NCI-H524 treated with DMSO at 0.1 percent for 48 hours (cell line): ENCODE measurements at regions not wholly inside any gene's neighbourhood (a gene's known extent, or its start where the extent isn't known, plus 50 kb on each side); places are given as distances from the start of the nearest gene placed in this dataset.

Source experiments
- DNase-seq: peaks from one replicate; lab custom pipeline; 2025; lab: John Stamatoyannopoulos, UW

- DNase-seq = no peak
These were observed 268.3 kb downstream of the GALR1 start for GRCh38 chr18:77517901-77518300.

- no peak for DNase-seq
These were observed 271.1 kb downstream of the GALR1 start for GRCh38 chr18:77520767-77521166.

- no peak for DNase-seq
These were observed 272.5 kb downstream of the GALR1 start for GRCh38 chr18:77522051-77522675.

- no peak for DNase-seq
These were observed 275.3 kb downstream of the GALR1 start for GRCh38 chr18:77524909-77525308.

GRCh38 chr18:77526962-77527361 lies 277.3 kb downstream of the GALR1 start:
- DNase-seq = no peak

- DNase-seq = no peak
These were observed 279.2 kb downstream of the GALR1 start for GRCh38 chr18:77528872-77529271.

GRCh38 chr18:77529492-77530176 lies 280.0 kb downstream of the GALR1 start:
- DNase-seq = no peak

GRCh38 chr18:77530732-77531131 lies 281.1 kb downstream of the GALR1 start:
- no peak for DNase-seq

GRCh38 chr18:77539860-77540259 lies 290.2 kb downstream of the GALR1 start:
- no peak for DNase-seq

- no peak for DNase-seq
These were observed 295.1 kb downstream of the GALR1 start for GRCh38 chr18:77544792-77545191.

GRCh38 chr18:77547757-77548156 lies 298.1 kb downstream of the GALR1 start:
- DNase-seq = no peak

GRCh38 chr18:77548790-77549420 lies 299.3 kb downstream of the GALR1 start:
- no peak for DNase-seq

- DNase-seq = no peak
These were observed 301.0 kb downstream of the GALR1 start for GRCh38 chr18:77550625-77551024.

GRCh38 chr18:77551055-77551454 lies 301.4 kb downstream of the GALR1 start:
- no peak for DNase-seq

GRCh38 chr18:77552945-77553344 lies 303.3 kb downstream of the GALR1 start:
- no peak for DNase-seq

GRCh38 chr18:77554061-77554460 lies 304.4 kb downstream of the GALR1 start:
- DNase-seq = no peak

GRCh38 chr18:77557046-77557587 lies 307.5 kb downstream of the GALR1 start:
- no peak for DNase-seq

GRCh38 chr18:77559274-77559910 lies 309.7 kb downstream of the GALR1 start:
- no peak for DNase-seq

GRCh38 chr18:77560341-77560992 lies 310.8 kb downstream of the GALR1 start:
- no peak for DNase-seq

GRCh38 chr18:77566604-77567003 lies 317.0 kb downstream of the GALR1 start:
- no peak for DNase-seq

GRCh38 chr18:77567205-77567604 lies 317.6 kb downstream of the GALR1 start:
- DNase-seq = no peak

- no peak for DNase-seq
These were observed 322.1 kb downstream of the GALR1 start for GRCh38 chr18:77571743-77572142.
